ENCODE measurements at regions not wholly inside any gene's neighbourhood (a gene's known extent, or its start where the extent isn't known, plus 50 kb on each side); places are given as distances from the start of the nearest gene placed in this dataset.
"Not testable (repeated sequence)": the region's sequence is repeated elsewhere in the genome, so short reads cannot be mapped to it uniquely, and the experiment has no call there.

- peak; percentile 41 for DNase-seq
Observed at GRCh38 chr13:44311011-44311780, 62.4 kb upstream of the SERP2 start.

DNA sequence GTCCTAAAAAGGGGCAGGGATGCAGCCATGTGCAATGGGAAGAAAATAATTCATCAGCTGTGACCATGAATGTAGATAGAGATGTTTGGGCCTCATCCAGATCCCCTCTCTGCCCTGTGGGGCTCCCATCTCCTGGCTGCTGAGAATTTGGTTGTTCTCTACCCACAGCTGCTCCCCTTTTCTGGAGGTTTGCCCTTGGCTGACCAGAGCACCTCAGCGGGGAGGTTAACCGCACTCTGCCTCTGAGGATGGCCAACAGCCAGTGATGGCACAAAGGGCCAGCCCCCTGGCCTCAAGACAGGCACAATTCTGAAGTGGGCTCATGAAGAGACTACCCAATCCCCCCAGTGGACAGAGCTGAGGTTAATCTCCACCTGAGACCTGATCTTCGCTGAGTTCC is 61.5 kb upstream of the SERP2 start:
- DNase-seq, result no peak

GRCh38 chr13:44312834-44313551 is 60.6 kb upstream of the SERP2 start:
- peak; percentile 94 for DNase-seq

- peak; percentile 87 for DNase-seq
Observed at GRCh38 chr13:44313674-44314073, 60.0 kb upstream of the SERP2 start.

GRCh38 chr13:44314160-44314559 is 59.5 kb upstream of the SERP2 start:
- not testable (repeated sequence) for DNase-seq

DNA sequence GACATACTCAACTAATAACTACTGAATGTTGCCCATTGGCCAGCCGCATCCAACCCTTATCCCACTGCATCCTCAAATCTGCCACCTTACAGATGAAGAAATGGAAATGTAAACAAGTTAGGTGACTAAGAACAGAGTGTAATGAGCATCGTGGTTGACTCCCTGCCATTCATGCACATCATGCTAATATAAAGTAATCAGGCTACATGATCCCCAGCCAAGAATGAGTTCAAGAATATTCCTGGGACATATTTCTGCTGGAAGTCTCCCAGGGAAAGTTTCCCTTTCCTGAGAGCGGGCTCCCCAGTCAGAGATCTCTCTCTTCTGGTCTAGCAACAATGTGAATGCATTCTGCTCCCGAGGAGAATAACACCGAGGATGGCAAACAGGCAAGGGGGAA is 55.9 kb upstream of the SERP2 start:
- peak; percentile 64 for DNase-seq

- peak; percentile 81 for DNase-seq
Observed at GRCh38 chr13:44318161-44318560, 55.5 kb upstream of the SERP2 start.

- no peak for DNase-seq
Observed at GRCh38 chr13:44320611-44321010, 53.0 kb upstream of the SERP2 start.

DNA sequence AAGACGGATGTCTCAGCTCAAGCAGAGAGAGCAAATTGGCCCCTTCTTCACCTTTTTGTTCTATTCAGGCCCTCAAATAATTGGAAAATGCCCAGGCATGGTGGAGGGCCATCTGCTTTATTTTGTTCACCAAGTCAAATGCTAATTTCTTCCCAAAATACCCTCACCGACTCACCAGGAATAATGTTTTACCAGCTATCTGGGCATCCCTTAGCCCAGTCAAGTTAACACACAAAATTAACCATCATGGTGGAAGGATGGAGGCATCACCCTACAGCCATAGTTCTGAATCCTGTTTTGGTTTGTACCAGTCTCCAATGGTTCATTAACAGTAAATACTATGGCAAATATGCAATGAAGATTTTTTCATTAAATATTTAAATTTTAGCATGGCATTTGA is 51.7 kb upstream of the SERP2 start:
- DNase-seq, result no peak

DNA sequence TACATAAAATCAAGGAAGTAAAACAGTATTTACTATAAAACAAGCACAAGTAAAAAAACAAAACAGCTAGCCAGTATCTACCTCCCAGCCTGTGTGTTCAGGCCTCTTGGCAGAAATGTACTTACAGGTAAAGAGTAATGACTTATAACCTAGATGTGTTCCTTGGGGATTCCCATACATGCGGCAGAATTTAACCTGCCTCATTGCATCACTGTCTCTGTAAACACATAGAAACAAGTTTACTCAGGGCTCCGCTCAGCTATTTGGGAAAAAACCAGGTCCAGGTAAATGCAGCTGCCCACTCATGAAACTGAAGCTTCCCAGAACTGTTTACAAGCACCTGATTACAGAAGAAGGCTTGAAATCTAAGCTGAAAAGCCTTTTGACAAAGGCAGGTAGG is 50.7 kb upstream of the SERP2 start:
- DNase-seq, result no peak

DNA sequence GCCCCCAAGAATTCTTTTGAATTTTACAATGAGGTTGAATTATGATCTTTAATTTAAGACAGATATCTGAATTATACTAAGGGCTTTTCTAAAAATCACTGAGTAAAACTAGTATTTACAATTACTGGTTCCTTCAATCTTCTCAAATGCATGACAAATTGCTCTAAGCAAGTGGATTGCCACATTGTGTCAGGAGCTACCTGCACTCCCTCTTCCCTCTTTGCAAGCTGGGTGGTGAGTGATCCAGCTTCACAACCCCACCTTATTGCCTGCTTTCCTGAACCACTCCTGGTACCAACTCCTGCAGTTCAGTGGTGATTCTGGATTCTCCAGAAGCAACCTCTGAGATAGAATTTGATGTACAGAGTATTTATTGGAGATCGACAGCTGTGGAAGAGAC is 49.9 kb upstream of the SERP2 start:
- no peak for DNase-seq

All from fibroblast of skin of abdomen (primary cell).